Gastroesophageal sphincter (tissue), 4 donors: ENCODE measurements at regions not wholly inside any gene's neighbourhood (a gene's known extent, or its start where the extent isn't known, plus 50 kb on each side); places are given as distances from the start of the nearest gene placed in this dataset.

Experiments used
- ATAC-seq: fragments of 150-250 bp; one replicate; pipeline ENCODE4 v1.9.1; 2016; ENCODE audit warnings: mild to moderate bottlenecking, moderate library complexity
- H3K27ac ChIP-seq, 4 donors: fragments of 200-600 bp; sonication (generic) in 3 of 4; 1 replicate in 3 of 4; 2 replicates in 1 of 4; pipeline ENCODE4 v1.5.1; 2016 to 2019
- H3K27me3 ChIP-seq: fragments of 200-600 bp; sonication (generic); one replicate; pipeline ENCODE4 v1.5.1; 2019
- H3K36me3 ChIP-seq, 2 donors: fragments of 200-600 bp; sonication (generic); one replicate each; pipeline ENCODE4 v1.5.1; 2019; ENCODE audit warnings: control low read depth in 1 of 2
- H3K4me1 ChIP-seq, 3 donors: fragments of 200-600 bp; sonication (generic); 1 replicate in 2 of 3; 2 replicates in 1 of 3; pipeline ENCODE4 v1.5.1; 2016 to 2019; ENCODE audit warnings: control low read depth in 2 of 3
- H3K4me3 ChIP-seq, 2 donors: fragments of 200-600 bp; sonication (generic); one replicate each; pipeline ENCODE4 v1.5.1; 2019; ENCODE audit warnings: mild to moderate bottlenecking in 1 of 2, moderate library complexity in 1 of 2
- H3K9me3 ChIP-seq, 3 donors: fragments of 200-600 bp; sonication (generic); one replicate each; pipeline ENCODE4 v1.5.1; 2017 to 2019; ENCODE audit warnings: control low read depth in 2 of 3
- EP300 ChIP-seq: sonication (generic); formaldehyde crosslinking; IDR thresholded peaks from one replicate; pipeline ENCODE4 v1.6.1; 2017; ENCODE audit warnings: antibody characterized with exemption, mild to moderate bottlenecking
- POLR2A ChIP-seq, 2 donors: fragments of 450-650 bp; IDR thresholded peaks; one replicate each; pipeline ENCODE4 v1.6.1; 2017; ENCODE audit warnings: antibody characterized with exemption in 2 of 2, mild to moderate bottlenecking in 2 of 2, moderate library complexity in 1 of 2
- POLR2AphosphoS5 ChIP-seq: sonication (generic); formaldehyde crosslinking; IDR thresholded peaks from one replicate; pipeline ENCODE4 v1.6.1; 2017; ENCODE audit warnings: antibody characterized with exemption
- WGBS, 2 donors: methylation state at CpG; one replicate each; pipeline ENCODE4 v1.1.5; 2018; ENCODE audit warnings: low coverage in 1 of 2; 5-methylcytosine and 5-hydroxymethylcytosine counted together
- TF ChIP-seq, protein P1 (sequence below), 4 experiments: fragments of 200-600 bp in 2 of 4; fragments of 450-650 bp in 2 of 4; sonication (generic) in 1 of 4; IDR thresholded peaks; one replicate each; pipeline ENCODE4 v1.5.1; 2017 to 2019; ENCODE audit warnings: antibody characterized with exemption in 4 of 4, mild to moderate bottlenecking in 2 of 4, moderate library complexity in 2 of 4

- Histone ChIP-seq H3K4me1 (no peaks in the 10 kb centered on the region), H3K9me3 (no peaks in the 10 kb centered on the region), H3K27me3 (no peaks in the 10 kb centered on the region), H3K4me3 (no peak overlapping the region), H3K36me3 (no peaks in the 10 kb centered on the region), H3K27ac (no peak overlapping the region)
- TF ChIP-seq EP300 (no peak), POLR2AphosphoS5 (no peak), POLR2A (IDR thresholded peaks at IDR 0.05) (no peak)
- ATAC-seq, result no peak
- 57 to 63% methylated on average over 7 of the region's 7 CpGs for WGBS, 2 donors
Observed at GRCh38 chr4:136653640-136654406, 878.5 kb downstream of the PCDH18 start.

- H3K27me3 ChIP-seq, result no peaks in the 10 kb centered on the region
- H3K27ac ChIP-seq, result no peak overlapping the region
- no peaks in the 10 kb centered on the region for H3K4me1 ChIP-seq
- no peaks in the 10 kb centered on the region for H3K9me3 ChIP-seq
- H3K4me3 ChIP-seq, result no peak overlapping the region
- TF ChIP-seq POLR2A (IDR thresholded peaks at IDR 0.05) (no peak), EP300 (no peak), POLR2AphosphoS5 (no peak)
- TF ChIP-seq, protein P1, sequence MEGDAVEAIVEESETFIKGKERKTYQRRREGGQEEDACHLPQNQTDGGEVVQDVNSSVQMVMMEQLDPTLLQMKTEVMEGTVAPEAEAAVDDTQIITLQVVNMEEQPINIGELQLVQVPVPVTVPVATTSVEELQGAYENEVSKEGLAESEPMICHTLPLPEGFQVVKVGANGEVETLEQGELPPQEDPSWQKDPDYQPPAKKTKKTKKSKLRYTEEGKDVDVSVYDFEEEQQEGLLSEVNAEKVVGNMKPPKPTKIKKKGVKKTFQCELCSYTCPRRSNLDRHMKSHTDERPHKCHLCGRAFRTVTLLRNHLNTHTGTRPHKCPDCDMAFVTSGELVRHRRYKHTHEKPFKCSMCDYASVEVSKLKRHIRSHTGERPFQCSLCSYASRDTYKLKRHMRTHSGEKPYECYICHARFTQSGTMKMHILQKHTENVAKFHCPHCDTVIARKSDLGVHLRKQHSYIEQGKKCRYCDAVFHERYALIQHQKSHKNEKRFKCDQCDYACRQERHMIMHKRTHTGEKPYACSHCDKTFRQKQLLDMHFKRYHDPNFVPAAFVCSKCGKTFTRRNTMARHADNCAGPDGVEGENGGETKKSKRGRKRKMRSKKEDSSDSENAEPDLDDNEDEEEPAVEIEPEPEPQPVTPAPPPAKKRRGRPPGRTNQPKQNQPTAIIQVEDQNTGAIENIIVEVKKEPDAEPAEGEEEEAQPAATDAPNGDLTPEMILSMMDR (IDR thresholded peaks at IDR 0.05), result no peak
- no peak for ATAC-seq
- no peaks in the 10 kb centered on the region for H3K36me3 ChIP-seq
Observed at GRCh38 chr4:136651932-136652331, 880.4 kb downstream of the PCDH18 start.

DNA sequence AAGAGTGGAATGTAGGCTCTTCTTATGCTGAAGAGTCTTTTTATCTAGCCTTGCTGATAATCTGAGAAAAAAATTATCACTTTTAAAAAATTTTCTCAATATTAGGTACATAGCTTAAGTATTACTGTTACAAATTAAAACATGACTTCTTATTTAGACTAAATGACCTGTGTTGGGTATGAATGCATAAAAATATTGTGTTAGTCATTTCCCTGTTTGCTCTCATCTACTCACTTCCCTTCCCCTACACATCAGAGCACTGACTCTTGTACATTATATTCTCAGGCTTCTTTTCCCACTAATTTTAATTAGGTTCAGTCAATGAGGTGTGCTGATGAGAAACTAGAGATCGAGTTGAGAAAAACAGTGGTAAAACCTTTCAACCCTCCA lies 881.0 kb downstream of the PCDH18 start:
- ATAC-seq, result no peak
- TF ChIP-seq, protein P1 (IDR thresholded peaks at IDR 0.05), result no peak
- TF ChIP-seq POLR2A (IDR thresholded peaks at IDR 0.05) (no peak), POLR2AphosphoS5 (no peak), EP300 (no peak)
- Histone ChIP-seq H3K27ac (no peak overlapping the region), H3K9me3 (no peaks in the 10 kb centered on the region), H3K27me3 (no peaks in the 10 kb centered on the region), H3K36me3 (no peaks in the 10 kb centered on the region), H3K4me1 (no peaks in the 10 kb centered on the region), H3K4me3 (no peak overlapping the region)
- 77% methylated on average over 1 of the region's 1 CpG; no CpG with 5 or more reads in 1 of the 2 donors for WGBS, 2 donors

GRCh38 chr4:136650541-136651277 lies 881.6 kb downstream of the PCDH18 start:
- H3K9me3 ChIP-seq, result no peaks in the 10 kb centered on the region
- no peak for ATAC-seq
- no peaks in the 10 kb centered on the region for H3K27me3 ChIP-seq
- no peak overlapping the region for H3K27ac ChIP-seq
- H3K4me3 ChIP-seq, result no peak overlapping the region
- H3K36me3 ChIP-seq, result no peaks in the 10 kb centered on the region
- H3K4me1 ChIP-seq, result no peaks in the 10 kb centered on the region
- TF ChIP-seq, protein P1 (IDR thresholded peaks at IDR 0.05), result no peak
- no peak for TF ChIP-seq POLR2A (IDR thresholded peaks at IDR 0.05)
- no peak for TF ChIP-seq POLR2AphosphoS5
- TF ChIP-seq EP300, result no peak
- WGBS, 2 donors, result 48 to 78% methylated on average over 5 of the region's 5 CpGs

DNA sequence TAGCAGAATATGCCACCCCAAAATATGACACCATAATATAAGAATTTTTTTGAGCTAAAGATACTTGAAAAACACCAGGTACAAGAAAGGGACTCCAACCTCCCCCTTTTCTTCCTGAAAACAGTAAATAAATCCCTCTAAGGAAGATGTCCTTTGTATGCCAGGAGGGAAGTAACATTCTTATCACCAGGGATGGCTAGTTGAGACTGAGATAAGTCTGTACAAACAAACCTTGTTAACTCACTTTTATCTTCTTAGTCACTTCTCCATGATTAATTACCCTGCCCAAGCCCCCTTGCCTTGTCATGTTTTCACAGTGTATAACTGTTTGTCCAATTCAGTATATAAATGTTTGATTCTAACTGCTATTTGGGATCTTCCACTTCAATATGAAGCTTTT lies 888.0 kb downstream of the PCDH18 start:
- Histone ChIP-seq H3K4me3 (no peak overlapping the region), H3K27me3 (no peaks in the 10 kb centered on the region), H3K27ac (no peak overlapping the region), H3K4me1 (no peaks in the 10 kb centered on the region), H3K36me3 (no peaks in the 10 kb centered on the region), H3K9me3 (no peaks in the 10 kb centered on the region)
- ATAC-seq, result no peak
- no peak for TF ChIP-seq POLR2AphosphoS5
- no peak for TF ChIP-seq POLR2A (IDR thresholded peaks at IDR 0.05)
- TF ChIP-seq, protein P1 (IDR thresholded peaks at IDR 0.05), result no peak
- TF ChIP-seq EP300, result no peak
